ENCODE measurements at regions not wholly inside any gene's neighbourhood (a gene's known extent, or its start where the extent isn't known, plus 50 kb on each side); places are given as distances from the start of the nearest gene placed in this dataset.

DNA sequence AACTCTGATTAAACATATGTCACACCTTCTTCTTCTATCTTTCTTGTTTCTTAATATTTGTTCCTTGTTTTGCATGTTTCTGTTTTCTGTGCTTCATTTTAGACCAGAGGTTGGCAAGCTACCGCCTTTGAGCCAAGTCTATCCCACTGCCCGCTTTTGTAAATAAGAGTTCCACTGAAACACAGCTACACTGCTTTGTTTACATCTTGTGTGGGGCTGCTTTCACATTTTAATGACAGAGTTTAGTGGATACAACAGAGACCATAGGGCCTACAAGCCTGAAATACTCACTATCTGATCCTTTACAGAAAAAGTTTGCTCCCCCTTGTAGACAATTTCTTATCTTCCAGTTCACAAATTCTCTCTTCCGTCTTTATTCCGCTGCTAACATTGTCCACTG, 109.4 kb upstream of the SPACA1 start:
- DNase-seq (ENCODE audit: low read depth in 2 of 2) = no peak

DNA sequence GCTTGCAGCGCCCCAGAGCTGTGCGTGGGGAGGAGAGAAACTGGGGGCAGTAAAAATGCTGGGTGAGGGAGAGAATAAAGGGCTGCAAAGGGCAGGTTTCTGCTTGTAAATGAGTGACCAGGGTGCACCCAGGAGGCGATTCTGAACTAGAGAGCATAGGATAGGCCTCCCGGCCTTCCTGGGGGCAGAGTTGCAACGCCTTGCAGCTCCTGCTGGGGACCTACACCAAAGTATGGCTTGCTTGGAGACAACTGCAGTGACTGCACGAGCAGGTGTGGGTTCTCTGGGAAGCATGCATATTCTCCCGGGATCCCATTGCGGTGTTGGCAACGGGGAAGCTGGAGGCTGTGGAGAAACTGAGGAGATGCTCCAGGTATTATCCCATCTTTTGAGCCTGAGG, 111.6 kb upstream of the SPACA1 start:
- DNase-seq (ENCODE audit: low read depth in 2 of 2) = no peak

DNA sequence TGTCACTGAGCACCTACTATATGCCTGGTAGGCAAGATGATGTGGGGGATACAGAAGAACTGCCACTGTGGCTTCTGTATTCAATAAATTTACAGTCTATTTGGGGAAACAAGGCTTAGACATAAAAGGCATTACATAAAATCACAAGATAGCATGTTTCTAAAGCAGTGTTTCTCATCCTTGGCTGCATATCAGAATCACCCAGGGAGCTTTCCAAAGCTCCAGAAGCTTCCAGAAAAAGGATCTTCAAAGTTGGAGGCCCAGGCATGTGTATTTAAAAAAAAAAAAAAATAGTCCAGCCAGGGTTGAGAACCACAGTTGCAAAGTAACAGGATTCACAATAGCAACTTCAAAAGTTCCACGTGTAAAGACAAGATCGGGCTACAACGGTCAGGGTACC, 112.4 kb upstream of the SPACA1 start:
- no peak for DNase-seq (ENCODE audit: low read depth in 2 of 2)

DNA sequence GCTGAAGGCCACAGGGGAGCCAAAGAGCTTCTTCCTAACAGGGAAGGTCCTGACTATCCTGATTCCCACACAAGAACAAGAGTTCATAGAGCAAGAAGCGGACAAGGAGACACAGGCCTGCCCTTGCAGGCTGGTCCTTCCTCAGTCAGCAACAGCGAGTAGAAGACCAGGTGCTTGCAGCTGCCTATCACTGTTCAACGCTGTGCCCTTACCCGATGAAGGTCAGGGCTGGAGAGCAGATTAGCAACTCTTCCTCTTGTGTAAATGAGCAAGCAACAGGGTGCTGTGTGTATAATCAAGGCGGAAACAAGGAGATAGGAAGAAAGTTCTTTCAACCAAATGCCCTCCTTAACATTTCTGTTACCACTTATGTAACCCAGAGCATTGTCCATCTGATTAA, 115.3 kb upstream of the SPACA1 start:
- DNase-seq (ENCODE audit: low read depth in 2 of 2) = no peak

DNA sequence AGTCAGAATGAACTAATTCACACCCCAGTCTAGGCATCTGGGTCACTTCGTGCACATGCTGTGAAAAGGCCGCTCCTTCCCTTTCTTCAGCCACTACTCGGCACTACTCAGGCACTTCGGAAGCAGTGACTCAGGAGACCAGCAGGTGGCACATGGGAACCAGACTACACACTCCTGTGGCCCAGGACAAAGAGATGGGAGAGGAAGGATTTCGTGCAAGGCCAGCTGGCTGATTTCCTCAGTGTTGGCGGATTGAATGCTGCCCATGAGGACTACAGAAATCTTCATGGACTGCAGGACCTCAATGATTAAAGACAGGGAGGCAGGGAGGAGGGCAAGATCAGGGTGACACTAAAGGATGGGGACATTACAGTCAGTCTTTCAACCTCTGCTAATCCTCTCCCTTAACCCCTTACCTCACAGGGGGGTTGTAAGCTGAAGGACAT, 117.8 kb upstream of the SPACA1 start:
- DNase-seq (ENCODE audit: low read depth in 2 of 2) = peak; percentile 83 to 86

DNA sequence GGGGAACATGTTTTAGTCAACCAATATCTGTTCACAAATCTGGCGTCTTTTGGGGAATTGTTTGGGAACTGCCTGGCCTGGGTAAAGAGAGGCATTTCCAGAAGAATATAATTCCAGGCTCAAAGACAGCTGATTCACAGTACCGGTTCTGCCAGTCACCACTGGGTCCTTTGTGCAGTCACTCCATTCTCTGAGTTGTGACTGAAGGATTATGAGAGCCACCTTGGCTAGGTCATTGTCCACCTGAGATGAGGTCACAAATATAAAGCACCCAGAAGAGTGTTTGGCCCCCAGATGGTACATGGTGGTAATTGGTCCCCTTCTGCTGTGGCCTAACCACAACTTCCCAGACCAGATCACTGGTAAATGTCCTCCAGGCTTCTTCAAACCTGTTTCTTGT, 121.0 kb upstream of the SPACA1 start:
- DNase-seq (ENCODE audit: low read depth in 2 of 2) = no peak

DNA sequence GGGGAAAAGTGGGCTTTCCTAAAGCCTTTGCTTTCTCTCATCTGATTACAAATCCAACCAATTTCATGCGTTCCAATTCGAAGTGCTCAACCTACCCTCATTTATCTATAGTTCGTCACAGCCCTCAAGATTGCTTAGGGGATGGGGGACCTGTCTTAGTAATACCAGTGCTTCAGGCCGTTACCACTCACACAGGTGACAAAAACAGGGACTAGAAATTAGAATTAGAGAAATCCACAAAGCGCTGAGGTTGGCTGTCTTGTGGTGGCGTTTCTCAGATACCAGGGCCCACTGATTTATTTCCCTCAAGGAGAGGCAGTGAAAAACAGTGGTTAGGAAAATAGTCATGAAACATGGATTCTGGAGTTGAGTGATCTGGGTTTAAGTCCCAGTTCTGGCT, 121.6 kb upstream of the SPACA1 start:
- no peak for DNase-seq (ENCODE audit: low read depth in 2 of 2)

DNA sequence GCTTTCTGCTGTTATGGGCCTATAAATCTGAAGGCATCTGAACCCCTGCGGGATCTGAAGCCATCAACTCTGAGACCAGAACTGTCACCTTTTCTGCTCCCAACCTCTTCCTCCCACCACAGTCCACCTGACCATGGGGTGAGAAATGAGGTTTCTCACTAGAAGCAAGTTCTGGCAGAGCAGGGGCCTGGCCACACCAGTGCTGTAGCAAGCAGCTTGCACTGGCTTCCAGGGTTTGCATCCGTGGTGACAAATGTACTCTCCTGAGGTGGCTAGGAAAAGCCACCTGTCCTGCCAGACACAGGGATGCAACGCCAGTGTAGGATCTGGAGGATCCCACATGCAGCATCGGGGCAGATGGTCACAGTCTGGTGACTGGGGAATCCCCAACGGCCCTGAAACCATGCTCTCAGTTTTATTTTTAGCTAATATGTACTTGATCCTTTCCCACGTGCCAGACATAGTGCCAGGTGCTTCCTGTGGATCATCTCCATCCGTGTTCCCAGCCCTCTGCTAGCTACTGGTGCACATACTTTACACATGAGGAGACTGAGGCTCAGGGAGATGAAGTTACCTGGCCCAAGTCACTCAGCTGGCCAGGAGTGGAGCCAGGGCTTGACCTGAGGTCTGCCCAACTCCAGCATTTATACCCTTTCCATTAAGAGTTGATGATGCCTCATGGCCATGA, 122.1 kb upstream of the SPACA1 start:
- peak; percentile 39 to 51 for DNase-seq (ENCODE audit: low read depth in 2 of 2)

DNA sequence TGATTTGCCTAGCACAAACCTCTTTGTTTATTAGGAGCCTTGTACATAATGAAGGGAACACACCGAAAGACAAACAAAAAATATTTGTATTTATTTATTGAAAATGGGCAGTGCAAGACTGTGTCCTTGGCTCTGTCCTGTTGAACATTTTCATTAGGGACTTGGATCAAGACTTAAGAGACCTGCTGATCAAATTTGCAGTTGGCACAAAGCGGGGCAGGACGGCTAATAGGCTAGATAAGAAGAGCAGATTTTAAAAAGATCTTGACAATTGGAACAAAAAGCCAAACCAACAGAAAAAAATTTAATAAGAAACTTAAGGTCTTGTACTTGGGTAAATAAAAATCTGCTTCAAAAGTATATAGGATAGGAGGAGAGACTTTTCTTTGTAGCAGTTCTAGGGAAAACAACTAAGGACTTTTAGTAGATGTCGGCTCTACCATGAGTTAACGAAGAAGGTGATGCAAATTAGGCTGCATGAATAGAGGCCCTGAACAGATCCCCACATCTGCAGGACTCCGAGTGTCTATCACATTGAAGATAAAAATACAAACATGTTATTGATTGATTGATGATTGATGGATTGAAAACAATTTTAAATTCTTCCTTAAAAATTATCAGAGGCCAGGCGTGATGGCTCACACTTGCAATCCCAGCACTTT, 124.1 kb upstream of the SPACA1 start:
- no peak for DNase-seq (ENCODE audit: low read depth in 2 of 2)

DNA sequence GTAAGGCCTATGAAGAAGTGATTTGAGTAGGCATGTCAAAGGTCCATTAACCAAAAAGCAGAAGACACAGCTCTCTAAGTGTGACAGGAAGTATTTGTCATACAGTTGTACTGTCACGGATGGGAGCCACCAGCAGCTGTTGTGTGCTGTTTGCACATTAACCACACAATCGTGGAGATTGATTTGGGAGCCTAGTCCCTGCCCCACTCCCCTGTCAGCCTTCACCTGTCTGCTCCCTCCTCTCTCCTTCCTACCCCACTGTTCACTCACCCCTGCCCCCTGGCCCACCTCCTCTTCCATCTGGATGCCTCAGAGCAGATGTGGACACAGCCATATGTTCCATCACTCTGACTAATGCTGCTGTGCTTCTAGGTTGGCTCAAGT, 124.7 kb upstream of the SPACA1 start:
- no peak for DNase-seq (ENCODE audit: low read depth in 2 of 2)

DNA sequence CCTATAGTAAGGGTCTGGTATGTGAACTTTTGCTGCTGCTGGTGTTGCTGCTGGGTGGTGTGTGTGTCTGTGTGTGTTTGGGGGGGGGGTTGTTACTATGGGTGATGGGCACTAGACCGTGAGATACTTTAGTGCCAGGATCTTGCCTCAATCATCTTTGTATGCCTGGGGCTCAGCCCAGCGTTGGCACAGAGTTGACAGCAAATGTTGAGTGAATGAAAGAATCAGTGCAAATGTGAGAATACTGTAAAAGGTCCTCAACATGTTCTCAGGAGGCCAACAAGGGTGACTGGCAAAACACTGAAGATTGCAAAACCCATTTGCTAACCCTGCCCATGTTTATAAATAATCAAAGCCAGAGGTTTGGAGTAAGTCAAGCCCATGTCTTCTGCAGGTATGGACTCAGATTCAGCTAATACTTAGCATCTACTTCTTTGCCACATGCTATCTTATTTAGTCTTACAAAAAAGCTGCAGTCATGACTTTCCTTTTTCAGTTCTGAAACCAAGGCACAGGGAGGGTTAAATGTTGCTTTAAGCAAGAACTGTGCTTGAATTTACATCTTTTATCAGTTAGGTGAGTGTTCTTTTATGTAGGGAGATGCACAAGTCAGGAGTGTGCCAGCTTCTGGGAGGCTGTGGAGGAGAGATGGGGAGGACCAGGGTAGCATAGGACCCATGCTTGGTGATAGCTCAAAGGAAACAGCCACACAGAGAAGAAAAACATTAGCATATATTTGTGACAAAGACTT, 125.3 kb upstream of the SPACA1 start:
- no peak for DNase-seq (ENCODE audit: low read depth in 2 of 2)

DNA sequence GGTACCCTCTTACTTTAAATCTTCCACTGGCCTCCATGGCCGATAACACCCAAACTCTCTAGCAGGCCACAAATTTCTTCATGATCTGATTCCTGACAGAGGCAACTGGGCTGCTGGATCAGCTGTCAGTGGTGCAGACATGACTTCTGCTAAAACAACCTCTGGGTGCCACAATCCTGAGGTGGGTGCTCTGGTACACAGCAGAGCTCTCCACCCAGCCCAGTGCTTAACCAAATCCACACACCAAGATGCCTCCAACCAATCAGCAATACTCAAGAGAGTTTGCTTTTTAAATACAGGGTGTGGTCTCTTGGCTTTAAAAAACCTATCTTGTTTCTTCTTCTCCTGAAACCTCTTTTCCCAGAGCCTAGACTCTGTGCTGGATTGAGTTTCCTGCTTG, 126.6 kb upstream of the SPACA1 start:
- no peak for DNase-seq (ENCODE audit: low read depth in 2 of 2)

DNA sequence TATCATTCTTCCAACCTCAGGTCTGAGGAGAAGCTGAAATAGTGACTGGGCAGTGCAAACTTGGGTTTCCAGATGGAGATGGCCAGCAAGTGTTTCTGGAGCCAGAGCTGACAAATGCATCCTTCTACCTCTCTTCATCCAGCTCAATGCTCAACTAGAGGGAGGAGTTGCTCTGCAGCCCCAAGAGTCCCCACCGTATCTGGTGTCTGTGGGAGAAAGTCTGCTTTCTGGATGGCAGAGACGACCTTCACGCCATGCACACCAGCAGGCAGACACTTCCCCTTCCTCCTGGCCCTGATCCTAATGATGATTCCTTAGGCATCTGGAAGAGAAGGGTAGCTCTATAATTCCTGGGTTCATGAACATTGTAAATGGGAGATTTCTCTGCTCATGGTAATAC, 127.4 kb upstream of the SPACA1 start:
- no peak for DNase-seq (ENCODE audit: low read depth in 2 of 2)

DNA sequence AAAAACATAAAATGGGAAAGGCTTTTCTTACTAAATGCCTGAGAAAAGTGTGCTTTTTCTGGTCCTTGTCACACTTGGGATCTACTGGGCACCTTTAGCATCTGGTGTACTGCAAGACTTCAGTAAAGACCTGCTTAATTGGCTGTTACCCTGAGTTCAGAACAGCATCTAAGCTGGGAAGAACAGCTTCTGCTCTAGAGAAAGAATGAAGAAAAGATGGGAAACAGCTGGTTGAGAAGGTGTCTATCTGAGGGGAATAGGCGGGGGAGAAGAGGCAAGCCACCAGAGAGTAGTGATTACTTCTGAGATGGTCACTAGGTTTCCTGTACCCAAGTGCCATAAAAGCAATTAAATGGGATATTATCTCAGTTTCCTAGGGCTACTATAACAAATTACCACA, 128.2 kb upstream of the SPACA1 start:
- DNase-seq (ENCODE audit: low read depth in 2 of 2) = no peak

DNA sequence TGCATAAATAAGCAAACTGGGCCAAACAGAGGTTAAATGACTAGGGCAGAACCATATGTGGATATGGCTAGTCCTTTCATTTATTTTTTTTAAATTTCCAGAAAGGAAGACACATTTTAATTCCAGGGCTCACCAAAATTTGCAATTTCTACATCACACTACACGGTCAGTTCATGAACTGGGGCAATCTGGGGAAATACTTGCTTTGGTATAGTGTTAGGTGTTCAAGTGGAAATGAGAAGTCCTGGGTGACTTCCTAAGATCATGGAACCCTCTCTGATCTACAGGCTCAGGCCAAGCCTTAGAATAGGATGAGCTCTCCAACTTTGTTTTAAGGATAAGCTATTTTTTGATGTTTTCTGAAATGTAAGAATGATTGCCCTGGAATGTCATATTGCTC, 128.6 kb upstream of the SPACA1 start:
- DNase-seq (ENCODE audit: low read depth in 2 of 2) = no peak

DNA sequence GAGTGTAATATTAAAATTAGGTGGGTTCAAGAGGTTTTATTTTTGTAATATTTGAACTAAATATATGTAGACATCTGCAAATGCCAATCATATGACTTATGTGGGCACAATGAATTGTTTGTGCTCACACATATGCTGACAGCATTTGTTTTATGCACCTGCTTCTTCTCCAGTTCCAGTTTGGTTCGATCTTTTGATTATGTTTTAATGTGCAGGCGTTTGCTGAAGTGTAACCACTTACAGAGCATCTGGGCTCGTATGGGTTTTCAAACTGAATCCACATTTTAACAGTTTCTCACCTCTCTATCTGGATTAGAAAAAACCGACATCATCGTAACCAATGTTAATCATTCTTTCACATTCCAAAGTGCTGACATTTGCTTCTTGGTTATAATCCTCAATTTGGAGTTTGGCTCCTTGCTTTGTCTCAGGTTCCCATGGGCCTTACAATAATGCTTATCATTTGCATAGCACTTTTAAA, 129.1 kb upstream of the SPACA1 start:
- no peak for DNase-seq (ENCODE audit: low read depth in 2 of 2)

DNA sequence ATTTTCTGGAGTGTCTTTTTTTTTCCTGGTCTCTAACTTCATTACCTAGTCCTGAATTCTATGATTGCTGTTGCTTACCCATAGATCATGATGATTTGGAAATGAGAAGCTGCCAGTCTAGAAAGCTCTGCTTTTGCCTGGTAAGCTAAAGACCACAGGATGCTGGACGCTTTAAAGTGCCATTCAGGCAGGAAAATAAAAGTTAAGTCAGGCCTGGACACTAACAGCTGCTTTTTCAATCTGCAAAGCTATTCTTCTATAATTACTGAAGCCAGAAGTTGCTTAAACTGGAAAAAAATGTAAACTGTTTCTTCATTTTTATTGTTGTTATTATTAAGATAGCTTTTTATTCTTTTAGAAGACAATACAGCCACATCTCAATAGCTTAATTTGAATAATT, 129.8 kb upstream of the SPACA1 start:
- DNase-seq (ENCODE audit: low read depth in 2 of 2) = no peak

DNA sequence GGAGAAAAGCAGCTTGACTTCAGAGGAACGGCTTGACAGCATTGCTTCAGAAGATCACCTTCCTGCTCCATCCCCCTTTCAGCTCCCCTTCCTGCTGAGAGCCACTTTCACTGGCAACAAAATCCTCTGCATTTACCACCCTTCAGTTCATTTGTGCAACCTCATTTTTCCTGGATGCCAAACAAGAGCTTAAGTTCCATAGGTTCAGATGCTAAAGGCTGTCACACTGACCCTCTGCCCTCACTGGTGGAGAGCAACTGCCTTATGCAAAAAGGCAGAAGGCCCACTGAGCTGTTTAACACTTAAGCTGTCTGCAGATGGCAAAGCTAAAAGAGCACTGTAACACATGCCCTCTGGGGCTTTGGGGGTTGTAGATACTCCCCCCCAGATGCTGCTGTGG, 131.2 kb upstream of the SPACA1 start:
- no peak for DNase-seq (ENCODE audit: low read depth in 2 of 2)

DNA sequence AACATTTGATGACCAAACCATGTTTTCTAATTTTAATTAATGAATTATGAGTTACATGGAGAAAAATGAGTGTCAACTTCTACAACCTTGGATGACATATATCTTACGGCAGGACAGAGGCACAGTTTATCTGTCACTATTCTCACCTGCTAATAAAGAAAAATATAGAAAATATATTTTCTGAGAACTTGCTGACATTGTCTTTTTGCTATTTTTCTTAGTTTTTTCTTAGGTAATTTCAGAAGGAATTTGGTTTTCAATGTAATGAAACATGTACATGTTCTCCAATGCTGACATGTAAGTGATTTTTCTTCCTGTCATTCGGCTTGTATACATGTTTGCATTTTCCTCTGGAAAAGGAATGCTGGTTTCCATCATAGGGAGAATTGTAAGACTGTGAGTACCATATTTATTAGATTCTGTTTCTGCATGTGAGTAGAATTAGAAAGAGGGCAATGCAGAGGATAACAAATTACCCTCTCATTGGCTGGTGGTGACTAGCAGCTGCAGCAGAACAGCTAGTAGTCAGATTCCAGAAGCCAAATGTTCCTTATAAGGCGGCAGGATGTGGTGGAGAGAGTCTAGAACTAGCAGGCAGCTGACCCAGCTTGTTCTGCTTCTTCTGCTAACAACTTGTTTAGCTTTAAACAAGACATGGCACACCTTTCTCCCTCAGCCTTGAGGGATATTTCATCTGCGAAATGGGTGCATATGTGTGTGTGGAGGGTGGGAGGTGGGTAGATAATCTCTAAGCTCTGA, 132.8 kb upstream of the SPACA1 start:
- no peak for DNase-seq (ENCODE audit: low read depth in 2 of 2)

DNA sequence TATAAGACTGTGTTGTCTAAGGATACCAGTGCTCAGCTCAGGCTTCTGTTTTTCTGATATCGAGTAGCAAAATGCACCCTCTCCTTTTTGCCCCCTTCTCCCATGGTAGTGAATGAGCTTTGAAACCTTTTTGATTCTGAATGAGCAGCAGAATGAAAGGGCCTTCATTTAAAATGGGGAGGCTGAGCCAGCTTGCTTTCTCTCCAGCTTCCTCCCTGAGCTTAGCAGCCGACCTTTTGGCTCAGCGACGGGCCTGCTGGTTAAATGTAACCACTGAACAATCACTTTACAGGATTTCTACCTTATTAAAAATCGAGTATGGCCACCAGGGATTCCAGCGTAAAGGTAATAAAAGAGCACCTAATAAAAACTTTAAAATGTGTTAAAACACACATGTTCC, 133.7 kb upstream of the SPACA1 start:
- DNase-seq (ENCODE audit: low read depth in 2 of 2) = no peak

DNA sequence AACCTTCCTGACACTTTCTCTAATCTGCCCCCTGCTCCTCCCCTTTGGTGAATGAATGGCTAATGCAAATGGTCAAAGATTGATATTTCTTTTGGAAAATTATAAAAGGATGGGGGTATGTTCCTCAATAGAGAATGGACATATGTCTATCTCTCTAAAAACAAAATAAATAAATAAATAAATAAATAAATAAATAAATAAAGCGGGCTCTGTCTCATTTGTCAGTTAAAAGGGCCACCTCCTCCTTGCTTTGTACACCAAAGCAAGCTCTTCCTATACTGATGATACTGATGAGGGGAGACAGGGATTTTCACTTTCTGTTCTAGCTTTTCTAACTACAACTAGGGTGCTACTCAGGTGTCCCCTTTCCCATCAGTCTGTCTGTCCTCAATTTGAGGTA, 135.5 kb upstream of the SPACA1 start:
- no peak for DNase-seq (ENCODE audit: low read depth in 2 of 2)

DNA sequence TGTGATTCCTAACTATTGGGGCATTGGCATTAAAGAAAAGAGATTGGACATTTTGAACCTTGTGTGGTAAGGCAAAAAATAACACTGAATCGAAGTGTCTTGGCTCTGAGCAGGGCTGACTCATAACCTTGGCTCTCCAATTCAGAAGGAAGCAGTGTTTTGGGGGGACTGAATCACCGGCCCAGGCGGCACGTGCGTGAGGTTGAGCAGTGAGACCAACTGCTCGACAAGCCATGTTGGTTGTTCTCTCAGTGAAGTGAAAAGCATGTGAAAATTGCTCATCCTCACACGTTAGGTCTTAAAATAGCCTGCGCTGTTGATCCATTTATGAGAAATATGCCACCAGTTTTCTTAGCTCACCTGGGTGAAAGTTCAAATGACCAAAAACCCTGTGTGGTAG, 137.8 kb upstream of the SPACA1 start:
- peak; percentile 3 to 72 for DNase-seq (ENCODE audit: low read depth in 2 of 2)
